OCI-LY1 (cell line): ENCODE measurements at regions not wholly inside any gene's neighbourhood (a gene's known extent, or its start where the extent isn't known, plus 50 kb on each side); places are given as distances from the start of the nearest gene placed in this dataset.

Experiments used
- H2AFZ ChIP-seq: fragments of 200-600 bp; sonication (generic), shearing (Covaris generic); 2 replicates; pipeline ENCODE4 v1.6.0; 2014; ENCODE audit warnings: antibody characterized with exemption, mild to moderate bottlenecking, low read length
- H3F3A ChIP-seq: fragments of 200-600 bp; sonication (generic), shearing (Covaris generic); 2 replicates; pipeline ENCODE4 v1.6.0; 2014; ENCODE audit warnings: mild to moderate bottlenecking, antibody characterized with exemption, low read length, moderate library complexity; ENCODE audit not compliant: insufficient read depth
- H3K27ac ChIP-seq: fragments of 200-600 bp; sonication (generic); 2 replicates; pipeline ENCODE4 v1.5.1; 2014; ENCODE audit warnings: low read length, mixed run types, mild to moderate bottlenecking, low read depth; ENCODE audit not compliant: poor library complexity, severe bottlenecking
- H3K27me3 ChIP-seq: fragments of 200-600 bp; sonication (generic); 2 replicates; pipeline ENCODE4 v1.6.0; 2014; ENCODE audit warnings: antibody characterized with exemption, mild to moderate bottlenecking, low read length, moderate library complexity; ENCODE audit not compliant: insufficient read depth
- H3K36me3 ChIP-seq: fragments of 200-600 bp; sonication (generic); 2 replicates; pipeline ENCODE4 v1.6.1; 2014; ENCODE audit warnings: mild to moderate bottlenecking, antibody characterized with exemption, low read length, moderate library complexity, mixed read lengths; ENCODE audit not compliant: insufficient read depth
- H3K4me1 ChIP-seq: fragments of 200-600 bp; sonication (generic); 2 replicates; pipeline ENCODE4 v1.5.1; 2014; ENCODE audit warnings: mild to moderate bottlenecking, low read length, moderate library complexity; ENCODE audit not compliant: insufficient read depth, severe bottlenecking
- H3K4me2 ChIP-seq: fragments of 200-600 bp; sonication (generic), shearing (Covaris generic); 2 replicates; pipeline ENCODE4 v1.6.1; 2014; ENCODE audit warnings: low read length
- H3K4me3 ChIP-seq: fragments of 200-600 bp; sonication (generic); 2 replicates; pipeline ENCODE4 v1.5.1; 2014; ENCODE audit warnings: low read length, low read depth, mild to moderate bottlenecking, mixed read lengths; ENCODE audit not compliant: poor library complexity, severe bottlenecking
- H3K79me2 ChIP-seq: fragments of 200-600 bp; shearing (Covaris generic); 2 replicates; pipeline ENCODE4 v1.6.1; 2016; ENCODE audit warnings: mixed run types, low read length, mixed read lengths; ENCODE audit not compliant: insufficient read depth
- H3K9ac ChIP-seq: fragments of 200-600 bp; sonication (generic), shearing (Covaris generic); 2 replicates; pipeline ENCODE4 v1.6.1; 2014; ENCODE audit warnings: mild to moderate bottlenecking, low read length, mixed read lengths
- H3K9me2 ChIP-seq: fragments of 200-600 bp; sonication (generic), shearing (Covaris generic); 2 replicates; pipeline ENCODE4 v1.6.1; 2014; ENCODE audit warnings: low read depth, mild to moderate bottlenecking, low read length, mixed read lengths
- H3K9me3 ChIP-seq: fragments of 200-600 bp; shearing (Covaris generic); 2 replicates; pipeline ENCODE4 v1.6.1; 2014; ENCODE audit warnings: low read length, mixed read lengths
- H4K20me1 ChIP-seq: fragments of 200-600 bp; sonication (generic), shearing (Covaris generic); 2 replicates; pipeline ENCODE4 v1.6.0; 2016; ENCODE audit warnings: mild to moderate bottlenecking, low read length; ENCODE audit not compliant: insufficient read depth
- CTCF ChIP-seq: fragments of 200-600 bp; sonication (generic), shearing (Covaris generic); IDR thresholded peaks from 2 replicates; pipeline ENCODE4 v1.5.1; 2017; ENCODE audit warnings: mild to moderate bottlenecking, antibody characterized with exemption, low read length, moderate library complexity, mixed read lengths
- EZH2 ChIP-seq: fragments of 200-600 bp; sonication (generic), shearing (Covaris generic); IDR thresholded peaks from 2 replicates; pipeline ENCODE4 v1.8.0; 2017; ENCODE audit warnings: borderline replicate concordance, mixed run types, mild to moderate bottlenecking, antibody characterized with exemption, low read length, moderate library complexity, mixed read lengths

GRCh38 chr15:59866642-59867041, 137.5 kb upstream of the FOXB1 start:
- H3K4me2 ChIP-seq: no peak overlapping the region
- H3K4me1 ChIP-seq: no peaks in the 10 kb centered on the region
- H3K79me2 ChIP-seq: no peaks in the 10 kb centered on the region
- no peaks in the 10 kb centered on the region for H3K9me2 ChIP-seq
- no peak overlapping the region for H2AFZ ChIP-seq
- no peak overlapping the region for H3K27ac ChIP-seq
- H4K20me1 ChIP-seq: no peaks in the 10 kb centered on the region
- TF ChIP-seq CTCF (no peak), EZH2 (no peak)
- no peaks in the 10 kb centered on the region for H3K36me3 ChIP-seq
- no peak overlapping the region for H3K4me3 ChIP-seq
- H3K27me3 ChIP-seq: no peaks in the 10 kb centered on the region
- no peaks in the 10 kb centered on the region for H3F3A ChIP-seq
- no peak overlapping the region for H3K9ac ChIP-seq
- H3K9me3 ChIP-seq: no peaks in the 10 kb centered on the region

GRCh38 chr15:59862191-59863155, 141.6 kb upstream of the FOXB1 start:
- Histone ChIP-seq H3K9me2 (no peaks in the 10 kb centered on the region), H3K36me3 (no peaks in the 10 kb centered on the region), H3K9me3 (no peaks in the 10 kb centered on the region), H3K79me2 (no peaks in the 10 kb centered on the region), H3F3A (no peaks in the 10 kb centered on the region), H3K4me3 (no peak overlapping the region), H2AFZ (no peak overlapping the region), H3K4me1 (no peaks in the 10 kb centered on the region), H3K4me2 (no peak overlapping the region), H3K27ac (no peak overlapping the region), H3K27me3 (no peaks in the 10 kb centered on the region), H4K20me1 (no peaks in the 10 kb centered on the region), H3K9ac (no peak overlapping the region)
- TF ChIP-seq CTCF: no peak
- TF ChIP-seq EZH2: no peak

GRCh38 chr15:59847968-59848367, 156.1 kb upstream of the FOXB1 start:
- Histone ChIP-seq H3K4me3 (no peak overlapping the region), H3K36me3 (no peaks in the 10 kb centered on the region), H3K27me3 (no peaks in the 10 kb centered on the region), H3K79me2 (no peaks in the 10 kb centered on the region), H2AFZ (no peak overlapping the region), H3K4me2 (no peak overlapping the region), H3F3A (no peaks in the 10 kb centered on the region), H3K27ac (no peak overlapping the region), H3K9ac (no peak overlapping the region), H3K9me2 (no peaks in the 10 kb centered on the region), H3K9me3 (no peaks in the 10 kb centered on the region), H4K20me1 (no peaks in the 10 kb centered on the region), H3K4me1 (no peaks in the 10 kb centered on the region)
- TF ChIP-seq EZH2: no peak
- TF ChIP-seq CTCF: no peak
